ENCODE measurements at regions not wholly inside any gene's neighbourhood (a gene's known extent, or its start where the extent isn't known, plus 50 kb on each side); places are given as distances from the start of the nearest gene placed in this dataset.
A peak's percentile ranks its signal among the peaks of the same experiment; 100 is the strongest.

DNA sequence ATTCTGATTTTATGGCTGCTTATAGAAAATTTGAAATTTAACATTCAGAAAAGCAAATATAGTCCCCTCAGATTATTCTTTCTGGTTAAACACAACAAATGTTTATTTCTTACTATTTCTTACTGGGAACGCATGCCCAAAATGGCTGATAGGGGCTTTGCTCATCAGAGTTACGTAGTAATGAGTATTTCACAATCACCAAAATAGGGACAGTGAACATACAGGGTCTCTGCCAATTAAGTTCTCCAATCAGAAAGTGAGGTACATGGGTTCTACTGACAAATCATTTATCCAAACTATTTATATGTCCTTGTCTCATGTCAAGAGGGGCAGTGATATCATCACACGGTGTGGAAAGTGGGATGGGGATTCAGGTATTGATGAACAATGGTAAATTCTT, 154.5 kb downstream of the BCHE start:
- no peaks in the 10 kb centered on the region for H3K79me2 ChIP-seq (ENCODE audit: control insufficient read depth, insufficient read depth, low read length)
- FAIRE-seq: no peak
- no peak overlapping the region for H3K4me3 ChIP-seq
- no peak overlapping the region for H3K27ac ChIP-seq (ENCODE audit: extremely low read depth, low read depth, low read length)
- H3K9ac ChIP-seq (ENCODE audit: insufficient read depth in 1 of 2, low read depth in 2 of 2, low read length in 2 of 2): no peak overlapping the region
- CTCF ChIA-PET (ENCODE audit: low intra/inter-chr PET ratio): no interaction called here
- no peaks in the 10 kb centered on the region for H3K4me1 ChIP-seq (replicated peaks in 1 of 2; ENCODE audit: control insufficient read depth in 2 of 2, insufficient read depth in 2 of 2, low read length in 2 of 2)
- H3K9me3 ChIP-seq (replicated peaks; ENCODE audit: control insufficient read depth, insufficient read depth, low read depth, low read length): no peaks in the 10 kb centered on the region; the same call in 1 of the 2 replicates
- TF ChIP-seq ZNF140 (CRISPR knock-in tag; IDR thresholded peaks at IDR 0.05) (no peak), CEBPB (tag; IDR thresholded peaks at IDR 0.05) (peak; percentile 40)
- H4K20me1 ChIP-seq (replicated peaks; ENCODE audit: control insufficient read depth, insufficient read depth, low read length): no peaks in the 10 kb centered on the region
- ATAC-seq: no peak
- no peaks in the 10 kb centered on the region for H3K27me3 ChIP-seq (ENCODE audit: control insufficient read depth in 2 of 2, insufficient read depth in 2 of 2, low read length in 2 of 2)
- intact Hi-C loops (cut with micrococcal nuclease) (no loop called here), in situ Hi-C loops (cut with MboI) (no loop called here)
- DNase-seq (ENCODE audit: extremely low read depth in 1 of 4, low spot score in 3 of 4): no peak
- no peaks in the 10 kb centered on the region for H3K9me1 ChIP-seq (ENCODE audit: control insufficient read depth, insufficient read depth, low read length)
- no peak overlapping the region for H3K4me2 ChIP-seq (ENCODE audit: insufficient read depth, low read length)
- no peaks in the 10 kb centered on the region for H3K36me3 ChIP-seq (ENCODE audit: control insufficient read depth, insufficient read depth, low read length)
- H2AFZ ChIP-seq (ENCODE audit: low read depth, low read length): no peak overlapping the region
- WGBS (ENCODE audit: insufficient coverage, low coverage, missing lambda C conversion rate): 2% methylated on average over 3 of the region's 3 CpGs
- BruUV-seq (replicated peaks): no TSS peak
- POLR2A ChIA-PET: no interaction called here

DNA sequence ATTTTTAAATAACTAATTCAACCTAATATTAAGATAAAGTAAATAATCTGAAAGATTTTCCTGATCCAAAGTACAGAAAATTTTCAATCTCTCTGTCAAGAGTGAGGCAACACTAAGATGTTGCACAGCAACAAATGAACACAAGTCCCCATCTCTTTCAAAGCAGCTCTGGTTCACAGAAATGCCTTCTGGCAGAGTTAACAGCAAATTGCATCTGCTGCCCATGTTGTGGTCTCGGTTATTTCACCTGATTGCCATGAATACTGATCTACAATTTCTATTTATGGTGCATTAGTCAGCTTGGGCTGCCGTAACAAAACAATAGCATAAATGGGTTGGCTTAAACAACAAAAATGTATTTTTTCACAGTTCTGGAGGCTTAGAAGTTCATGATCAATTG, 167.3 kb downstream of the BCHE start:
- FAIRE-seq (no peak), ATAC-seq (no peak), DNase-seq (ENCODE audit: extremely low read depth in 1 of 4, low spot score in 3 of 4) (no peak)
- H3K79me2 ChIP-seq (ENCODE audit: control insufficient read depth, insufficient read depth, low read length): no peaks in the 10 kb centered on the region
- no peak overlapping the region for H3K4me3 ChIP-seq
- no peak overlapping the region for H3K4me2 ChIP-seq (ENCODE audit: insufficient read depth, low read length)
- ChIA-PET POLR2A (no interaction called here), CTCF (ENCODE audit: low intra/inter-chr PET ratio) (no interaction called here)
- intact Hi-C loops (cut with micrococcal nuclease) (no loop called here), in situ Hi-C loops (cut with MboI) (no loop called here)
- no peak overlapping the region for H3K9ac ChIP-seq (ENCODE audit: insufficient read depth in 1 of 2, low read depth in 2 of 2, low read length in 2 of 2)
- no peak overlapping the region for H3K27ac ChIP-seq (ENCODE audit: extremely low read depth, low read depth, low read length)
- 5% methylated on average over 2 of the region's 2 CpGs for WGBS (ENCODE audit: insufficient coverage, low coverage, missing lambda C conversion rate)
- no peaks in the 10 kb centered on the region for H3K4me1 ChIP-seq (replicated peaks in 1 of 2; ENCODE audit: control insufficient read depth in 2 of 2, insufficient read depth in 2 of 2, low read length in 2 of 2)
- H3K27me3 ChIP-seq (ENCODE audit: control insufficient read depth in 2 of 2, insufficient read depth in 2 of 2, low read length in 2 of 2): no peaks in the 10 kb centered on the region
- H3K9me1 ChIP-seq (ENCODE audit: control insufficient read depth, insufficient read depth, low read length): no peaks in the 10 kb centered on the region
- H3K9me3 ChIP-seq (replicated peaks; ENCODE audit: control insufficient read depth, insufficient read depth, low read depth, low read length): no peaks in the 10 kb centered on the region
- H3K36me3 ChIP-seq (ENCODE audit: control insufficient read depth, insufficient read depth, low read length): no peaks in the 10 kb centered on the region
- H2AFZ ChIP-seq (ENCODE audit: low read depth, low read length): no peak overlapping the region
- BruUV-seq (replicated peaks): no TSS peak
- H4K20me1 ChIP-seq (replicated peaks; ENCODE audit: control insufficient read depth, insufficient read depth, low read length): no peaks in the 10 kb centered on the region
- TF ChIP-seq, protein P1, sequence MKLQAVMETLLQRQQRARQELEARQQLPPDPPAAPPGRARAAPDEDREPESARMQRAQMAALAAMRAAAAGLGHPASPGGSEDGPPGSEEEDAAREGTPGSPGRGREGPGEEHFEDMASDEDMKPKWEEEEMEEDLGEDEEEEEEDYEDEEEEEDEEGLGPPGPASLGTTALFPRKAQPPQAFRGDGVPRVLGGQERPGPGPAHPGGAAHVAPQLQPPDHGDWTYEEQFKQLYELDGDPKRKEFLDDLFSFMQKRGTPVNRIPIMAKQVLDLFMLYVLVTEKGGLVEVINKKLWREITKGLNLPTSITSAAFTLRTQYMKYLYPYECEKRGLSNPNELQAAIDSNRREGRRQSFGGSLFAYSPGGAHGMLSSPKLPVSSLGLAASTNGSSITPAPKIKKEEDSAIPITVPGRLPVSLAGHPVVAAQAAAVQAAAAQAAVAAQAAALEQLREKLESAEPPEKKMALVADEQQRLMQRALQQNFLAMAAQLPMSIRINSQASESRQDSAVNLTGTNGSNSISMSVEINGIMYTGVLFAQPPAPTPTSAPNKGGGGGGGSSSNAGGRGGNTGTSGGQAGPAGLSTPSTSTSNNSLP (IDR thresholded peaks at IDR 0.05; ENCODE audit: borderline replicate concordance, low read depth, low read length): no peak
- TF ChIP-seq FOXA1 (IDR thresholded peaks at IDR 0.05; ENCODE audit: borderline replicate concordance) (no peak), TRIM28 (IDR thresholded peaks at IDR 0.05) (no peak), EZH2 (IDR thresholded peaks at IDR 0.05; ENCODE audit: borderline replicate concordance, low read depth, low read length) (no peak), ZNF3 (CRISPR knock-in tag; IDR thresholded peaks at IDR 0.05) (no peak), GATAD2A (IDR thresholded peaks at IDR 0.05) (no peak), MYC (IDR thresholded peaks at IDR 0.05; ENCODE audit: low read depth, low read length) (no peak), MYC (CRISPR knock-in tag; IDR thresholded peaks at IDR 0.05; ENCODE audit: borderline replicate concordance, low read depth) (no peak), BCL6 (CRISPR knock-in tag; IDR thresholded peaks at IDR 0.05) (no peak), TAF1 (IDR thresholded peaks at IDR 0.05; ENCODE audit: control insufficient read depth, extremely low read depth, insufficient read depth, low read length, severe bottlenecking) (no peak), ZNF696 (CRISPR knock-in tag; conservative IDR thresholded peaks at IDR 0.05) (no peak), ELF2 (CRISPR knock-in tag; IDR thresholded peaks at IDR 0.05) (no peak), BCOR (IDR thresholded peaks at IDR 0.05) (no peak), EP300 (IDR thresholded peaks at IDR 0.05; ENCODE audit: low read length) (no peak)
